SH-SY5Y (cell line): ENCODE measurements at regions not wholly inside any gene's neighbourhood (a gene's known extent, or its start where the extent isn't known, plus 50 kb on each side); places are given as distances from the start of the nearest gene placed in this dataset.

Experiments used
- GATA2 ChIP-seq: IDR thresholded peaks from 2 replicates; pipeline ENCODE4 v1.6.1; 2011; ENCODE audit warnings: mild to moderate bottlenecking, low read depth, low read length
- GATA3 ChIP-seq: IDR thresholded peaks from 2 replicates; pipeline ENCODE4 v1.6.1; 2011; ENCODE audit warnings: low read depth, mild to moderate bottlenecking, low read length, moderate library complexity

DNA sequence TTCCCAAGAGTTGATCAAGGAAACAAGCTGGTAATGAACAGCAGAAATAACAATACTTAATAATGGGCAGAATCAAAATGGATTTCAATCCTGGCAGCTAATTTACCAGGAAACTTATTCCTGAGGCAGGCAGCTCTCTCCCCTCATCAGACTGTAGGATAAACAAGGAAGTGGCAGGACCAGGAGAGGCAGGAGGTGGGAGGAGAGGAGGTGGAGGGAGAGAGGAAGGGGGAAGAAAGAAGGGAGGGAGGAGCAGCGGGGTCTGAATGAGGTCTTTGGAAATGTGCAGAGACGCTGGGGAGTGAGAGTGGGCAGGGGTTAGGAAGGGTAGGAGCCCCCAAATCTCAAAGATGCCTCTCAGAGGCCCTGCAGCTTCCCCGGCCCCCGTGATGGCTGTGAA, 231.5 kb downstream of the BCOR start:
- TF ChIP-seq GATA3 (no peak), GATA2 (no peak)
